NB4 (cell line): ENCODE measurements at regions not wholly inside any gene's neighbourhood (a gene's known extent, or its start where the extent isn't known, plus 50 kb on each side); places are given as distances from the start of the nearest gene placed in this dataset.

Experiments
- MYC ChIP-seq: IDR thresholded peaks from 2 replicates; pipeline ENCODE4 v1.6.1; 2011; ENCODE audit warnings: low read depth, low read length
- POLR2A ChIP-seq: IDR thresholded peaks from 2 replicates; pipeline ENCODE4 v1.6.1; 2011; ENCODE audit warnings: mild to moderate bottlenecking; ENCODE audit not compliant: insufficient read length; ENCODE audit errors: extremely low read depth
- TF ChIP-seq, protein P1 (sequence below): IDR thresholded peaks from one replicate; pipeline ENCODE4 v1.5.1; 2012; ENCODE audit warnings: low read depth, low read length
- TF ChIP-seq, protein P2 (sequence below): IDR thresholded peaks from 2 replicates; pipeline ENCODE4 v1.6.1; 2011; ENCODE audit warnings: low read depth, low read length

DNA sequence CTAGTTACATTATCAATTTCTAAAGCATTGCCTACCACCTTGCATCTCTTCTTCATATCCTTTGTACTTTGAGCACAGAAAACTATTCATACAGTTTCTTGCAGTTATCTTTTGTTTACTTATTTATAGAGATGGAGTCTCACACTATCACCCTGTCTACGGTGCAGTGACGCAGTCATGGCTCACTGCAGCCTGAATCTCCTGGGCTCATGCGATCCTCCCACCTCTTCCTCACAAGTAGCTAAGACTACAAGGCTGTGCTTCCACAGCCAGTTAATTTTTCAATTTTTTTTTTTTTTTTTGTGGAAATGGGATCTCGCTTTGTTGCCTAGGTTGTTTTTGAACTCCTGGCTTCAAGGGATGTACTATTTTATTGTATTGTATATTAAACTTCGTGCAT, 158.0 kb downstream of the TTC6 start:
- TF ChIP-seq POLR2A (no peak), MYC (no peak)
- TF ChIP-seq, protein P1, sequence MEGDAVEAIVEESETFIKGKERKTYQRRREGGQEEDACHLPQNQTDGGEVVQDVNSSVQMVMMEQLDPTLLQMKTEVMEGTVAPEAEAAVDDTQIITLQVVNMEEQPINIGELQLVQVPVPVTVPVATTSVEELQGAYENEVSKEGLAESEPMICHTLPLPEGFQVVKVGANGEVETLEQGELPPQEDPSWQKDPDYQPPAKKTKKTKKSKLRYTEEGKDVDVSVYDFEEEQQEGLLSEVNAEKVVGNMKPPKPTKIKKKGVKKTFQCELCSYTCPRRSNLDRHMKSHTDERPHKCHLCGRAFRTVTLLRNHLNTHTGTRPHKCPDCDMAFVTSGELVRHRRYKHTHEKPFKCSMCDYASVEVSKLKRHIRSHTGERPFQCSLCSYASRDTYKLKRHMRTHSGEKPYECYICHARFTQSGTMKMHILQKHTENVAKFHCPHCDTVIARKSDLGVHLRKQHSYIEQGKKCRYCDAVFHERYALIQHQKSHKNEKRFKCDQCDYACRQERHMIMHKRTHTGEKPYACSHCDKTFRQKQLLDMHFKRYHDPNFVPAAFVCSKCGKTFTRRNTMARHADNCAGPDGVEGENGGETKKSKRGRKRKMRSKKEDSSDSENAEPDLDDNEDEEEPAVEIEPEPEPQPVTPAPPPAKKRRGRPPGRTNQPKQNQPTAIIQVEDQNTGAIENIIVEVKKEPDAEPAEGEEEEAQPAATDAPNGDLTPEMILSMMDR: no peak
- TF ChIP-seq, protein P2, sequence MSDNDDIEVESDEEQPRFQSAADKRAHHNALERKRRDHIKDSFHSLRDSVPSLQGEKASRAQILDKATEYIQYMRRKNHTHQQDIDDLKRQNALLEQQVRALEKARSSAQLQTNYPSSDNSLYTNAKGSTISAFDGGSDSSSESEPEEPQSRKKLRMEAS: no peak
